ENCODE measurements at regions not wholly inside any gene's neighbourhood (a gene's known extent, or its start where the extent isn't known, plus 50 kb on each side); places are given as distances from the start of the nearest gene placed in this dataset.
A peak's percentile ranks its signal among the peaks of the same experiment; 100 is the strongest.

GRCh38 chr7:67380326-67380725, 383.7 kb downstream of the TYW1 start:
- no peak overlapping the region for H3K27ac ChIP-seq
- TF ChIP-seq CTCF (conservative IDR thresholded peaks at IDR 0.05): no peak
- no peak for TF ChIP-seq ZFX (IDR thresholded peaks at IDR 0.05)

GRCh38 chr7:67380858-67381257, 384.2 kb downstream of the TYW1 start:
- no peak for TF ChIP-seq ZFX (IDR thresholded peaks at IDR 0.05)
- no peak for TF ChIP-seq CTCF (conservative IDR thresholded peaks at IDR 0.05)
- no peak overlapping the region for H3K27ac ChIP-seq

- H3K27ac ChIP-seq: no peak overlapping the region
- no peak for TF ChIP-seq CTCF (conservative IDR thresholded peaks at IDR 0.05)
- no peak for TF ChIP-seq ZFX (IDR thresholded peaks at IDR 0.05)
Observed at GRCh38 chr7:67387851-67388250, 391.2 kb downstream of the TYW1 start.

GRCh38 chr7:67391168-67391567, 394.5 kb downstream of the TYW1 start:
- H3K27ac ChIP-seq: no peak overlapping the region
- no peak for TF ChIP-seq ZFX (IDR thresholded peaks at IDR 0.05)
- no peak for TF ChIP-seq CTCF (conservative IDR thresholded peaks at IDR 0.05)

- TF ChIP-seq CTCF (conservative IDR thresholded peaks at IDR 0.05): no peak
- no peak for TF ChIP-seq ZFX (IDR thresholded peaks at IDR 0.05)
- peak overlapping the region; percentile 17 for H3K27ac ChIP-seq
Observed at GRCh38 chr7:67392596-67393438, 396.2 kb downstream of the TYW1 start.

- TF ChIP-seq ZFX (IDR thresholded peaks at IDR 0.05) (no peak), CTCF (conservative IDR thresholded peaks at IDR 0.05) (no peak)
- no peak overlapping the region for H3K27ac ChIP-seq
Observed at GRCh38 chr7:67393903-67394302, 397.3 kb downstream of the TYW1 start.

- no peak overlapping the region for H3K27ac ChIP-seq
- TF ChIP-seq CTCF (conservative IDR thresholded peaks at IDR 0.05): no peak
- TF ChIP-seq ZFX (IDR thresholded peaks at IDR 0.05): no peak
Observed at GRCh38 chr7:67398916-67399315, 402.3 kb downstream of the TYW1 start.

Data from C4-2B (cell line).